ENCODE measurements at regions not wholly inside any gene's neighbourhood (a gene's known extent, or its start where the extent isn't known, plus 50 kb on each side); places are given as distances from the start of the nearest gene placed in this dataset.
A peak's percentile ranks its signal among the peaks of the same experiment; 100 is the strongest.

DNA sequence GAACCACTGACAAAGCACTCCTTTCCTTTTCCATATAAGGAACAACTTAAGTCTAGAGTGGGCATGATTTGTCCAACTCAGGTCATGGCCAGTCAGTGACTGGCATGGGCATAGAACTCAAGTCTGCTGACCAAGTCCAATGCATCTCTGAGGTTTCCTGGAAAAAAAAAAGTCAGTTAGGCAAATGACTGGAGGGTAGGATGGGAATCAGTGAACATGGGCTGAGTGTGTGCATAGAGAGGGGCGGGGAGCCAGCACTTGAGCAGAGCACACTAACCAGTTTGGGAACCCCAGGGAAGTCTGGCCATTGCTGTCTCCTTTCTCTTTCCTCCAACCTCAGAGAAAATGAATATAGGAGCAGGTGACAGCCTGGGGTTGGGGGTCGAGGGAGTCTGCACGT is 53.6 kb upstream of the FMOD start:
- Histone ChIP-seq H3K27ac (no peak overlapping the region), H3K4me1 (ENCODE audit: insufficient read depth) (peaks cover 32% of the 10 kb centered on the region), H3K9me3 (no peaks in the 10 kb centered on the region), H3K4me3 (no peak overlapping the region), H3K36me3 (no peaks in the 10 kb centered on the region), H3K27me3 (no peaks in the 10 kb centered on the region)
- intact Hi-C loops (cut with DNase I), result no loop called here
- no peak for TF ChIP-seq EP300 (IDR thresholded peaks at IDR 0.05)
- no peak for TF ChIP-seq POLR2A (IDR thresholded peaks at IDR 0.05)
- no peak for DNase-seq
- WGBS, 3 donors, result 88 to 95% (median 92%) methylated on average over 3 of the region's 3 CpGs

DNA sequence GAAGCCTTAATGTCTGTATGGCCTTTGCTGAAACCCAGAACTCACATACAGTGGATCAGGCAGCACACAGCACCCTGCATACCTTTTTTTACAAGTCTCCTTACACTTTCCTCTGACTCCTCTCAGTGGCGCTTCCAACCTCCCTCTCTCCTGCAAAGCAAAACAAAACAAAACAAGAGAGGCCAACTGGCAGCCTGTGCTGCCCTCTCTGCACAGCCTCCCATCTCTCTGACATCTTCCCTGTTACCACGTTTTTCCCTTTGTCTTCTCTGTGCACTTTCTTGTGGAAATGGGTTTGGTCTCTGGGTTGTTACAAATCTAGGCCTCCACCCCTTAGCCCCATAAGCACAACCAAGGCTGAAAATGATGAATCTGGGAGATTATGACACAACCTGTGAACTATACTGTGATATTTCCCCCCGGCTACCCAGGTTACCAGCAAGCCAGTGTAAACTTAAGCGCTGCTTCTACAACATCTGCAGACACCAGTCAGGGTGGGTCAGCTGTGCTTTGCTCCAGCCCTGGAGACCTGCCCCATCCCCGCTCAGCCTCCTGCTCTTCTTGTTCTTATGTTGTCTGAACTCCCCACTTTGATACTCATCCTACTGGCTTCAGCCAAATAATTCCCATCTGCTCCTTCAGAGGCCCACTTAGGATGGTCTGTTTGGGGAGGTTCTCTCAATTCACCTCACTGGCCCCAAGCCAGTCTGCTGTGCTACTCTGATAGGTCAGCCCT is 54.9 kb upstream of the FMOD start:
- no peaks in the 10 kb centered on the region for H3K27me3 ChIP-seq
- TF ChIP-seq, protein P1, sequence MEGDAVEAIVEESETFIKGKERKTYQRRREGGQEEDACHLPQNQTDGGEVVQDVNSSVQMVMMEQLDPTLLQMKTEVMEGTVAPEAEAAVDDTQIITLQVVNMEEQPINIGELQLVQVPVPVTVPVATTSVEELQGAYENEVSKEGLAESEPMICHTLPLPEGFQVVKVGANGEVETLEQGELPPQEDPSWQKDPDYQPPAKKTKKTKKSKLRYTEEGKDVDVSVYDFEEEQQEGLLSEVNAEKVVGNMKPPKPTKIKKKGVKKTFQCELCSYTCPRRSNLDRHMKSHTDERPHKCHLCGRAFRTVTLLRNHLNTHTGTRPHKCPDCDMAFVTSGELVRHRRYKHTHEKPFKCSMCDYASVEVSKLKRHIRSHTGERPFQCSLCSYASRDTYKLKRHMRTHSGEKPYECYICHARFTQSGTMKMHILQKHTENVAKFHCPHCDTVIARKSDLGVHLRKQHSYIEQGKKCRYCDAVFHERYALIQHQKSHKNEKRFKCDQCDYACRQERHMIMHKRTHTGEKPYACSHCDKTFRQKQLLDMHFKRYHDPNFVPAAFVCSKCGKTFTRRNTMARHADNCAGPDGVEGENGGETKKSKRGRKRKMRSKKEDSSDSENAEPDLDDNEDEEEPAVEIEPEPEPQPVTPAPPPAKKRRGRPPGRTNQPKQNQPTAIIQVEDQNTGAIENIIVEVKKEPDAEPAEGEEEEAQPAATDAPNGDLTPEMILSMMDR (IDR thresholded peaks at IDR 0.05), result no peak
- no peak for TF ChIP-seq POLR2A (IDR thresholded peaks at IDR 0.05)
- TF ChIP-seq EP300 (IDR thresholded peaks at IDR 0.05), result no peak
- intact Hi-C loops (cut with DNase I), result no loop called here
- H3K9me3 ChIP-seq, result no peaks in the 10 kb centered on the region
- peaks cover 32% of the 10 kb centered on the region for H3K4me1 ChIP-seq (ENCODE audit: insufficient read depth)
- WGBS, 3 donors, result 41 to 64% (median 63%) methylated on average over 5 of the region's 5 CpGs
- H3K36me3 ChIP-seq, result no peaks in the 10 kb centered on the region
- peak in 1 of 5 donors; percentile 28 for DNase-seq
- peak overlapping the region; percentile 43 to 79 for H3K27ac ChIP-seq
- H3K4me3 ChIP-seq, result no peak overlapping the region

DNA sequence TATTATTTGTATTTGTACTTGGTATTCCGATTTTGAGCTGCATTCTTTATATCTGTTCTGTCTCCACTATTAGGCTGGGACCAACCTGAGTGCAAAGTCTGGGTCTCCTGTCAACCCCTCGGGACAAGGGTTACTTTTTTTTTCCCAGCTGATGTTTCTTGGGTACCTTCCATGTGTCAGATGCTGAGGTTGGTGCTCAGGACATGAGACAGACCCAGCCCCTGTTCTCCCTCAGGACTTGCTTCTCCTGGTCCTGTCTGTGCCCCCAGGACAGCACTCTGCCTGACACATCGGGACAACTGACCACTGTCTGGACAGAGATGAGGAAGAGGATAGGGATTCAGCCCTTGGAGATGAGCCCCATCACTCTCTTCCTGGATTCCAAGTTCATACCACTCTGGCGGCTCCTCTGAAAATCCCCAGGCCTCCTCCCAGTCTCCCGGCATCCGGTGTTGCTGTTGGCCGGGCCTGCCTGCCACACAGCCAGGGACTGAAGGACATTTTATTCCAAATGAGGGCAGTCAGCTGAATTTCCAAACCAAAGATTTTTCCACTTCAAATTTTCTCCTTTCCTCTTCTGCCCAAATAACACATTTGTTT is 55.6 kb upstream of the FMOD start:
- TF ChIP-seq, protein P1 (IDR thresholded peaks at IDR 0.05), result no peak
- no peak for TF ChIP-seq POLR2A (IDR thresholded peaks at IDR 0.05)
- TF ChIP-seq EP300 (IDR thresholded peaks at IDR 0.05), result no peak
- Histone ChIP-seq H3K36me3 (no peaks in the 10 kb centered on the region), H3K27ac (peak overlapping the region; percentile 43 to 79), H3K4me1 (ENCODE audit: insufficient read depth) (peaks cover 32% of the 10 kb centered on the region), H3K4me3 (no peak overlapping the region), H3K9me3 (no peaks in the 10 kb centered on the region), H3K27me3 (no peaks in the 10 kb centered on the region)
- WGBS, 3 donors, result 23 to 31% (median 25%) methylated on average over 7 of the region's 7 CpGs
- intact Hi-C loops (cut with DNase I), result no loop called here
- DNase-seq, result peak; percentile 52 to 70 (median 66)

DNA sequence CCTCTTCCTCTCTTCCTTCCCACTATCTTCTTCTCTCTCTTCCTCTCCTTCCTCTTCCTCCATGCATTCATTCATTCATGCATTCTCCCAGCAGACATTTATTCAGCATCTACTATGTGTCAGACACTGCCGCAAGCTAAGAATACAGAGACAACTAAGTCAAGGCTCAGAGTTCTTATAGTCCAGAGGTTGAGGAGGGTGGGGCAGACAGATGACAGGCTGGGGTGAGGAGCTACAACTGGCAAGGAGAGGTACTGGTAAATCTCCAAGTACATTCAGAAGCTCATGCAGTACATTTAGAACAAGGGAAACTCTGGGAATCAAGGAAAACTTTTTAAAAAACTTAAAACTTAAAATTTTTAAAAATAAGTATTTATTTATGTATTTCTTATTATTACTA is 56.4 kb upstream of the FMOD start:
- intact Hi-C loops (cut with DNase I), result no loop called here
- H3K4me3 ChIP-seq, result no peak overlapping the region
- peak overlapping the region; percentile 43 to 79 for H3K27ac ChIP-seq
- no peaks in the 10 kb centered on the region for H3K27me3 ChIP-seq
- no peaks in the 10 kb centered on the region for H3K36me3 ChIP-seq
- WGBS, 3 donors, result 64 to 88% (median 87%) methylated on average over 1 of the region's 1 CpG
- no peaks in the 10 kb centered on the region for H3K9me3 ChIP-seq
- no peak for DNase-seq
- H3K4me1 ChIP-seq (ENCODE audit: insufficient read depth), result peaks cover 30% of the 10 kb centered on the region
- no peak for TF ChIP-seq EP300 (IDR thresholded peaks at IDR 0.05)
- TF ChIP-seq POLR2A (IDR thresholded peaks at IDR 0.05), result no peak
- TF ChIP-seq, protein P1 (IDR thresholded peaks at IDR 0.05), result no peak

All from ovary (tissue), 7 donors.